DOHH2 (cell line): ENCODE measurements at regions not wholly inside any gene's neighbourhood (a gene's known extent, or its start where the extent isn't known, plus 50 kb on each side); places are given as distances from the start of the nearest gene placed in this dataset.

Experiments
- H3F3A ChIP-seq: fragments of 200-600 bp; sonication (generic), shearing (Covaris generic); 2 replicates; pipeline ENCODE4 v1.6.0; 2016; ENCODE audit warnings: antibody characterized with exemption, mild to moderate bottlenecking; ENCODE audit not compliant: control insufficient read depth, insufficient read depth
- H3K27ac ChIP-seq: fragments of 200-600 bp; sonication (generic); 2 replicates; pipeline ENCODE4 v1.5.1; 2014; ENCODE audit warnings: low read depth, mild to moderate bottlenecking, low read length, moderate library complexity
- H3K27me3 ChIP-seq: fragments of 200-600 bp; sonication (generic); 2 replicates; pipeline ENCODE4 v1.6.1; 2014; ENCODE audit warnings: mild to moderate bottlenecking, low read length, mixed read lengths; ENCODE audit not compliant: control insufficient read depth
- H3K36me3 ChIP-seq: fragments of 200-600 bp; sonication (generic); 2 replicates; pipeline ENCODE4 v1.6.1; 2014; ENCODE audit warnings: mild to moderate bottlenecking, low read length, moderate library complexity, mixed read lengths; ENCODE audit not compliant: control insufficient read depth
- H3K4me1 ChIP-seq: fragments of 200-600 bp; sonication (generic); 2 replicates; pipeline ENCODE4 v1.6.1; 2014; ENCODE audit warnings: mild to moderate bottlenecking, low read length, mixed read lengths; ENCODE audit not compliant: control insufficient read depth
- H3K4me2 ChIP-seq: fragments of 200-600 bp; sonication (generic); 2 replicates; pipeline ENCODE4 v1.6.0; 2014; ENCODE audit warnings: mild to moderate bottlenecking, low read length, moderate library complexity
- H3K4me3 ChIP-seq: fragments of 200-600 bp; sonication (generic); 2 replicates; pipeline ENCODE4 v1.5.1; 2014; ENCODE audit warnings: mild to moderate bottlenecking, low read length, mixed read lengths
- H3K79me2 ChIP-seq: fragments of 200-600 bp; sonication (generic); 2 replicates; pipeline ENCODE4 v1.6.1; 2014; ENCODE audit warnings: mild to moderate bottlenecking, low read length, mixed read lengths; ENCODE audit not compliant: control insufficient read depth
- H3K9me2 ChIP-seq: fragments of 200-600 bp; sonication (generic); replicated peaks from 2 replicates; pipeline ENCODE4 v1.6.1; 2014; ENCODE audit warnings: mild to moderate bottlenecking, low read length, mixed read lengths; ENCODE audit not compliant: control insufficient read depth
- H3K9me3 ChIP-seq: fragments of 200-600 bp; sonication (generic); 2 replicates; pipeline ENCODE4 v1.6.1; 2014; ENCODE audit warnings: antibody characterized with exemption, low read length, mixed read lengths; ENCODE audit not compliant: control insufficient read depth, insufficient read depth
- H4K20me1 ChIP-seq: fragments of 200-600 bp; sonication (generic); 2 replicates; pipeline ENCODE4 v1.6.0; 2014; ENCODE audit warnings: low read depth, mild to moderate bottlenecking, antibody characterized with exemption, low read length, moderate library complexity; ENCODE audit not compliant: control insufficient read depth, insufficient read depth
- CTCF ChIP-seq: fragments of 200-600 bp; sonication (generic); IDR thresholded peaks from one replicate; pipeline ENCODE4 v1.5.1; 2014; ENCODE audit warnings: antibody characterized with exemption, mild to moderate bottlenecking, low read depth, low read length; ENCODE audit not compliant: poor library complexity, severe bottlenecking
- EZH2phosphoT487 ChIP-seq: fragments of 200-600 bp; sonication (generic); IDR thresholded peaks from 2 replicates; pipeline ENCODE4 v1.6.1; 2017; ENCODE audit warnings: borderline replicate concordance, mild to moderate bottlenecking, antibody characterized with exemption, low read length, moderate library complexity, mixed read lengths

DNA sequence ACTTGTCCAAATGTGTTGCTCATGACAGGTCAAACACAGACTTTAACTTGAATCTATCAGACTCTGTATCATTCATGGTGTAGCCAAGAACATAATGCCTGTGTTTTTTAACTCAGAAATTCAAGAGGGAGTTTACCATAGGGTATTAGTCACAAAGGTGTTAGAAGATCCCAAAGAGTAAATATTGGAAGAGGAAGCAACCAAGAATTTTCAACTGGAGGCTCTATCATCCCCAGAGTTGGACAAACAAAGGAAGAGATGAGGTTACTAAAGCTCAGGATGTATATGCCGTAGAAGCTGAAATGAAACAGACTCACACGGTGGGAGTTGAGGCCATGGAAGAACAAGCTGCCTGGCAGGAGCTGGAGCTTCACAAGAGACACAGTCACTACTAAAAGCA, 116.2 kb upstream of the COL8A1 start:
- H3K79me2 ChIP-seq, result no peaks in the 10 kb centered on the region
- no peak overlapping the region for H3K4me3 ChIP-seq
- TF ChIP-seq CTCF (no peak), EZH2phosphoT487 (no peak)
- H3K9me3 ChIP-seq, result no peaks in the 10 kb centered on the region
- no peaks in the 10 kb centered on the region for H3K27me3 ChIP-seq
- no peak overlapping the region for H3K27ac ChIP-seq
- H4K20me1 ChIP-seq, result no peaks in the 10 kb centered on the region
- H3K36me3 ChIP-seq, result no peaks in the 10 kb centered on the region
- H3K4me1 ChIP-seq, result no peaks in the 10 kb centered on the region
- no peak overlapping the region for H3K4me2 ChIP-seq
- no peaks in the 10 kb centered on the region for H3K9me2 ChIP-seq
- no peaks in the 10 kb centered on the region for H3F3A ChIP-seq

DNA sequence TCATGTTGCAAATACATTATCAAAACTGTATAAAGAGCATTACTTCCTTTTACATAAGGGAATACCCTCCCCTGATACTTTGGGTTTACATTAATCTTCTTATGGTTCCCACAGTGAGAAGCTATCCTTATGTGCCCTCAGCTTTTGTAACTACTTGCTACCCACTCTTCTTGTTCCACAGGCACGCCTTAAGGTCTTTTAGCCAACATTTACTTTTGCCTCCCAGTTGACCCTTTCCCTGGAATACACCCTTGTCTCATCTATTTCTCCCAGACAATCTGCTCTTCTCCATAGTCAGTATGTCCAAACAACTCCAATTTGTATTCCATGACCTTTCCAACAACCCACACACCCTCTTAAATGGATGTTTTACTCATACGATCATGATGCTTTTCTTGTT, 116.8 kb upstream of the COL8A1 start:
- no peaks in the 10 kb centered on the region for H3K4me1 ChIP-seq
- H4K20me1 ChIP-seq, result no peaks in the 10 kb centered on the region

DNA sequence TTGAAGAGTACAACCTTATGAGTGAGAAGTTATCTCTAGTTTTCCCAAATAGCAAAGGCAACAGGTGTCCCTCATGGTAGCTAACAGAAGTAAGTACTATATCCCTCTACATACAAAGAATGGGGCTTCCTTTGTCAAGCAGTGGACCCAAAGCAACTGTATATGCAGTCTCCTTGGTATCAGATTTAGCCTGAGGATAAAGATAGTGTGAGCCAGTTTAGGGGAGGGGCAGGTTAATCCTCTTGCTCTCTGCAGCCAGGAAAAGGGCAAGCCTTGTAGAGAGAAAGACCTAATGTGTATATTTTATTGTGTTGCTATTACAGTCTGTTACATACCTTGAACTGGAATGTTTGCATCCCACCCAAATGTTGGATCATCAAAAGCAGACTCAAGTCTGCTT, 117.9 kb upstream of the COL8A1 start:
- Histone ChIP-seq H3K36me3 (no peaks in the 10 kb centered on the region), H4K20me1 (no peaks in the 10 kb centered on the region), H3K4me3 (no peak overlapping the region), H3K9me3 (no peaks in the 10 kb centered on the region), H3K4me2 (no peak overlapping the region), H3F3A (no peaks in the 10 kb centered on the region), H3K4me1 (no peaks in the 10 kb centered on the region), H3K27me3 (no peaks in the 10 kb centered on the region), H3K9me2 (no peaks in the 10 kb centered on the region), H3K27ac (no peak overlapping the region), H3K79me2 (no peaks in the 10 kb centered on the region)
- TF ChIP-seq EZH2phosphoT487, result no peak
- TF ChIP-seq CTCF, result no peak

More for the DNA sequence above, 116.8 kb upstream of the COL8A1 start:
- Histone ChIP-seq H3K27ac (no peak overlapping the region), H3K9me3 (no peaks in the 10 kb centered on the region), H3F3A (no peaks in the 10 kb centered on the region), H3K9me2 (no peaks in the 10 kb centered on the region), H3K4me3 (no peak overlapping the region), H3K79me2 (no peaks in the 10 kb centered on the region), H3K4me2 (no peak overlapping the region), H3K27me3 (no peaks in the 10 kb centered on the region), H3K36me3 (no peaks in the 10 kb centered on the region)
- TF ChIP-seq CTCF (no peak), EZH2phosphoT487 (no peak)

DNA sequence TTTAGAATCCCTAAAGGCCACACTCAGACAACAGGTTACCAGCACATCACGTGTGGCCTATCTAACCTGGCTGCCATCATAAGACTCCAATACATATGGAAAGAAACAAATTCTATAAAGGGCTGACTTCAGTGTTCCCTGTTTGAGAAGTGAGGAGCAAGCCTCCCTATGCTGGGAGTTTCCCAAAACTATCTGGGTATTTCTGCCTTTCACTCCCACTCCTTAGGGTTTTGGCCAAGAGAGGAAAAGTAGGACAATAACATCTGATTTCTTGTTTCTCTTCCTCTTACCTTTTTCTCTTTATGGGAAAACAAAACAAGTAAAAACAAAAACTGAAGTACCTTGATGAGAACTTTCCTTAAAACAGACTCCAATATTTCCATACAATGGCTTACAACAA, 121.5 kb upstream of the COL8A1 start:
- Histone ChIP-seq H3K79me2 (no peaks in the 10 kb centered on the region), H3F3A (no peaks in the 10 kb centered on the region), H3K36me3 (no peaks in the 10 kb centered on the region), H3K27ac (no peak overlapping the region), H3K9me2 (no peaks in the 10 kb centered on the region), H3K9me3 (no peaks in the 10 kb centered on the region), H3K4me1 (no peaks in the 10 kb centered on the region), H3K27me3 (no peaks in the 10 kb centered on the region), H3K4me3 (no peak overlapping the region), H3K4me2 (no peak overlapping the region), H4K20me1 (no peaks in the 10 kb centered on the region)
- no peak for TF ChIP-seq CTCF
